HepG2 (cell line): ENCODE measurements at regions not wholly inside any gene's neighbourhood (a gene's known extent, or its start where the extent isn't known, plus 50 kb on each side); places are given as distances from the start of the nearest gene placed in this dataset.

ENCODE experiments used
- CTCF ChIP-seq: sonication (generic); formaldehyde crosslinking; IDR thresholded peaks from 2 replicates; pipeline ENCODE4 v1.5.0; 2020; ENCODE audit warnings: mild to moderate bottlenecking, missing genetic modification reagents, moderate library complexity
- DPF2 ChIP-seq: sonication (generic); formaldehyde crosslinking; IDR thresholded peaks from 2 replicates; pipeline ENCODE4 v1.4.0; 2020; ENCODE audit warnings: mild to moderate bottlenecking, low read depth, missing genetic modification reagents, borderline replicate concordance
- HNF4G ChIP-seq, 2 experiments: sonication (generic) in 1 of 2; formaldehyde crosslinking in 1 of 2; IDR thresholded peaks; 2 replicates each; pipeline versions ENCODE4 v1.4.0 to v1.6.1; 2011 to 2020; ENCODE audit warnings: borderline replicate concordance in 2 of 2, low read depth in 2 of 2, mild to moderate bottlenecking in 2 of 2, low read length in 1 of 2, missing genetic modification reagents in 1 of 2, moderate library complexity in 1 of 2
- ZNF740 ChIP-seq: sonication (generic); formaldehyde crosslinking; IDR thresholded peaks from 2 replicates; pipeline ENCODE4 v1.4.0; 2020; ENCODE audit warnings: missing genetic modification reagents

GRCh38 chr6:169139179-169139971 is 114.3 kb downstream of the THBS2 start:
- no peak for TF ChIP-seq DPF2 (CRISPR knock-in tag)
- TF ChIP-seq ZNF740, result no peak
- TF ChIP-seq HNF4G (IDR thresholded peaks at IDR 0.05; ENCODE audit: borderline replicate concordance, low read depth, low read length), result no peak
- no peak for TF ChIP-seq HNF4G (CRISPR knock-in tag; IDR thresholded peaks at IDR 0.05; ENCODE audit: borderline replicate concordance, low read depth)
- TF ChIP-seq CTCF (CRISPR knock-in tag), result no peak
